HepG2 (cell line): ENCODE measurements at regions not wholly inside any gene's neighbourhood (a gene's known extent, or its start where the extent isn't known, plus 50 kb on each side); places are given as distances from the start of the nearest gene placed in this dataset.

Experiments
- ATAC-seq: fragments of 200-7000 bp; cut with Tn5 transposase; 3 replicates; pipeline ENCODE4 v1.9.1; 2020; ENCODE audit warnings: mild to moderate bottlenecking, moderate library complexity
- BruUV-seq: library from RNA; stranded (reverse); fragments of 400-500 nt; replicated peaks from 2 replicates; lab custom pipeline; 2021; lab: Mats Ljungman, UMichigan
- CTCF ChIA-PET: fragments of 300-600 bp; formaldehyde crosslinking; extraction: SDS; loops from one replicate; lab custom pipeline; 2021; ENCODE audit warnings: low total read pairs, inconsistent platforms, low intra/inter-chr PET ratio; lab: Yijun Ruan, JAX
- POLR2A ChIA-PET: fragments of 350-600 bp; sonication (Branson Sonifier 250); formaldehyde crosslinking; loops from one replicate; lab custom pipeline; 2020; ENCODE audit warnings: antibody characterized with exemption, inconsistent platforms; lab: Yijun Ruan, JAX
- DNase-seq: peaks from one replicate; pipeline ENCODE4 v3.0.0-alpha.2; 2015; ENCODE audit warnings: low spot score
- FAIRE-seq: peaks from 3 replicates; lab custom pipeline; 2011; peaks lifted over from hg19 to GRCh38; lab: Jason Lieb, UNC
- H2AFZ ChIP-seq: one replicate; pipeline ENCODE4 v1.6.1; 2011; ENCODE audit warnings: low read length, inconsistent platforms
- H3K27ac ChIP-seq: fragments of 300-600 bp; 3 replicates; pipeline ENCODE4 v1.8.0; 2011; ENCODE audit warnings: mixed run types, mild to moderate bottlenecking, mixed read lengths, low read length, inconsistent platforms; ENCODE audit not compliant: insufficient read depth; ENCODE audit errors: extremely low read length
- H3K27me3 ChIP-seq, 2 experiments: fragments of 200-600 bp in 1 of 2; 2 replicates in 1 of 2; 3 replicates in 1 of 2; pipeline versions ENCODE4 v1.6.0 to v1.8.0; 2011; ENCODE audit warnings: low read length in 2 of 2, mild to moderate bottlenecking in 2 of 2, moderate library complexity in 2 of 2, inconsistent platforms in 1 of 2; ENCODE audit not compliant: insufficient read depth in 2 of 2, control insufficient read depth in 1 of 2
- H3K36me3 ChIP-seq, 2 experiments: fragments of 200-600 bp in 1 of 2; replicated peaks in 1 of 2; 2 replicates in 1 of 2; 3 replicates in 1 of 2; pipeline versions ENCODE4 v1.5.1 to v1.8.0; 2011; ENCODE audit warnings: low read length in 2 of 2, inconsistent platforms in 1 of 2; ENCODE audit not compliant: insufficient read depth in 2 of 2, control insufficient read depth in 1 of 2
- H3K4me1 ChIP-seq: 2 replicates; pipeline ENCODE4 v1.5.1; 2012; ENCODE audit warnings: low read length, inconsistent platforms; ENCODE audit not compliant: insufficient read depth
- H3K4me2 ChIP-seq: 2 replicates; pipeline ENCODE4 v1.6.0; 2011; ENCODE audit warnings: low read depth, low read length, inconsistent platforms
- H3K4me3 ChIP-seq, 3 experiments: fragments of 200-600 bp in 1 of 3; sonication (generic), shearing (Covaris generic) in 1 of 3; replicated peaks in 1 of 3; 2 replicates each; pipeline ENCODE4 v1.5.1; 2011 to 2016; ENCODE audit warnings: low read length in 3 of 3, inconsistent platforms in 2 of 3, low read depth in 2 of 3, mild to moderate bottlenecking in 2 of 3, control low read depth in 1 of 3, mixed read lengths in 1 of 3; ENCODE audit not compliant: insufficient read depth in 1 of 3
- H3K79me2 ChIP-seq: one replicate; pipeline ENCODE4 v1.6.1; 2011; ENCODE audit warnings: low read length, inconsistent platforms; ENCODE audit not compliant: insufficient read depth
- H3K9ac ChIP-seq: 2 replicates; pipeline ENCODE4 v1.6.0; 2011; ENCODE audit warnings: mild to moderate bottlenecking, low read depth, low read length, inconsistent platforms; ENCODE audit not compliant: insufficient read depth
- H3K9me3 ChIP-seq: 2 replicates; pipeline ENCODE4 v1.5.1; 2012; ENCODE audit warnings: mild to moderate bottlenecking, low read length
- H4K20me1 ChIP-seq: 2 replicates; pipeline ENCODE4 v1.6.0; 2011; ENCODE audit warnings: inconsistent platforms, mild to moderate bottlenecking, low read length, moderate library complexity; ENCODE audit not compliant: insufficient read depth
- CAMTA2 ChIP-seq: sonication (generic); formaldehyde crosslinking; IDR thresholded peaks from 2 replicates; pipeline ENCODE4 v1.4.0; 2020; ENCODE audit warnings: mild to moderate bottlenecking, missing genetic modification reagents, borderline replicate concordance
- CENPX ChIP-seq: sonication (generic); formaldehyde crosslinking; IDR thresholded peaks from 2 replicates; pipeline ENCODE4 v1.9.0; 2021; ENCODE audit warnings: mild to moderate bottlenecking, missing genetic modification reagents, moderate library complexity
- GABPA ChIP-seq, 2 experiments: IDR thresholded peaks; 2 replicates each; pipeline ENCODE4 v1.6.1; 2011 to 2016; ENCODE audit warnings: low read depth in 2 of 2, low read length in 1 of 2, missing biosample characterization in 1 of 2, missing genetic modification characterization in 1 of 2
- HCFC1 ChIP-seq: fragments of 150-350 bp; IDR thresholded peaks from 2 replicates; pipeline ENCODE4 v1.6.1; 2014; ENCODE audit warnings: low read depth, low read length
- RNF219 ChIP-seq: sonication (generic); formaldehyde crosslinking; IDR thresholded peaks from 2 replicates; pipeline ENCODE4 v1.5.0; 2020; ENCODE audit warnings: mild to moderate bottlenecking, missing genetic modification reagents
- SNAPC5 ChIP-seq: sonication (generic); formaldehyde crosslinking; IDR thresholded peaks from 2 replicates; pipeline ENCODE4 v1.8.1; 2023; ENCODE audit warnings: mild to moderate bottlenecking, missing genetic modification reagents, borderline replicate concordance
- ZNF740 ChIP-seq: sonication (generic); formaldehyde crosslinking; IDR thresholded peaks from 2 replicates; pipeline ENCODE4 v1.4.0; 2020; ENCODE audit warnings: missing genetic modification reagents
- WGBS: methylation state at CpG from one replicate; pipeline ENCODE4 v1.1.6; 2017; ENCODE audit warnings: low lambda C conversion rate; 5-methylcytosine and 5-hydroxymethylcytosine counted together
- in situ Hi-C: cut with HindIII; loops from 2 replicates; pipeline ENCODE4 v1.10.0; 2017; ENCODE audit warnings: low pct_unique_long_range_greater_than_20kb; ENCODE audit not compliant: extremely low pct_ligation_motif_present
- intact Hi-C: fragments of 100-400 bp; cut with micrococcal nuclease; formaldehyde crosslinking; loops from one replicate; pipeline ENCODE4 v1.10.0; 2022; ENCODE audit not compliant: unreplicated experiment

DNA sequence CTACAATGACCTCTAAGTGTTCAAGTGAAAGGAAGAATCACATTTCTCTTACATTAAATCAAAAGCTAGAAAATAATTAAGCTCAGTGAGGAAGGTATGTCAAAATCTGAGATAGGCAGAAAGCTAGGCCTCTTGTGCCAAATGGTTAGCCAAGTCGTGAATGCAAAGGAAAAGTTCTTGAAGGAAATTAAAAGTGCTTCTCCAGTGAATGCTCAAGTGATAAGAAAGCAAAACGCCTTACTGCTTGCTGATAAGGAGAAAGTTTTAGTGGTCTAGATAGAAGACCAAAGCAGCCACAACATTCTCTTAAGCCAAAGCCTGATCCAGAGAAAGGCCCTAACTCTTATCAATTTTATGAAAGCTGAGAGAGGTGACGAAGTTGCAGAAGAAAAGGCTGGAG is 932.3 kb upstream of the ACVR2A start:
- ATAC-seq, result no peak
- no TSS peak for BruUV-seq
- no peak overlapping the region for H3K9ac ChIP-seq
- H2AFZ ChIP-seq, result no peak overlapping the region
- 1% methylated on average over 3 of the region's 3 CpGs for WGBS
- no peak overlapping the region for H3K4me2 ChIP-seq
- H3K9me3 ChIP-seq, result no peaks in the 10 kb centered on the region
- no peaks in the 10 kb centered on the region for H3K79me2 ChIP-seq
- in situ Hi-C loops, result no loop called here
- H3K36me3 ChIP-seq, result no peaks in the 10 kb centered on the region
- no peak overlapping the region for H3K4me3 ChIP-seq
- TF ChIP-seq GABPA (IDR thresholded peaks at IDR 0.05; ENCODE audit: low read depth, low read length) (no peak), GABPA (CRISPR knock-in tag; IDR thresholded peaks at IDR 0.05; ENCODE audit: low read depth) (no peak), CENPX (no peak), CAMTA2 (CRISPR knock-in tag) (no peak), RNF219 (CRISPR knock-in tag) (no peak), ZNF740 (CRISPR knock-in tag) (no peak), HCFC1 (no peak), SNAPC5 (CRISPR knock-in tag) (no peak)
- H3K27ac ChIP-seq, result no peak overlapping the region
- no peaks in the 10 kb centered on the region for H3K4me1 ChIP-seq
- H3K27me3 ChIP-seq, result no peaks in the 10 kb centered on the region
- H4K20me1 ChIP-seq, result no peaks in the 10 kb centered on the region; the same call in 1 of the 2 replicates
- CTCF ChIA-PET, result no interaction called here
- intact Hi-C loops, result no loop called here
- no peak for DNase-seq
- POLR2A ChIA-PET, result no interaction called here
- FAIRE-seq, result no peak
